IMR-90 (cell line): ENCODE measurements at regions not wholly inside any gene's neighbourhood (a gene's known extent, or its start where the extent isn't known, plus 50 kb on each side); places are given as distances from the start of the nearest gene placed in this dataset.

Experiments
- ATAC-seq: fragments of 200-7000 bp; cut with Tn5 transposase; 2 replicates; pipeline ENCODE4 v1.9.1; 2020; ENCODE audit warnings: low read depth, mild to moderate bottlenecking, moderate library complexity
- BruUV-seq: library from RNA; stranded (reverse); fragments of 400-500 nt; replicated peaks from 2 replicates; lab custom pipeline; 2021; lab: Mats Ljungman, UMichigan
- CTCF ChIA-PET: fragments of 300-600 bp; formaldehyde crosslinking; extraction: SDS; loops from one replicate; lab custom pipeline; 2021; ENCODE audit warnings: antibody characterized with exemption; lab: Yijun Ruan, JAX
- POLR2A ChIA-PET: fragments of 300-600 bp; sonication (Branson Sonifier 250); formaldehyde crosslinking; loops from one replicate; lab custom pipeline; 2022; ENCODE audit warnings: antibody characterized with exemption; ENCODE audit not compliant: unreplicated experiment; lab: Charles Lee
- DNase-seq: peaks from one replicate; pipeline ENCODE4 v3.0.0; 2013
- H2AFZ ChIP-seq: replicated peaks from 2 replicates; pipeline ENCODE3; 2013; ENCODE audit warnings: low read length, mild to moderate bottlenecking; ENCODE audit not compliant: poor library complexity
- H2AK5ac ChIP-seq: 2 replicates; pipeline ENCODE4 v1.6.1; 2013; ENCODE audit warnings: low read depth, low read length, inconsistent platforms
- H2AK9ac ChIP-seq: replicated peaks from 2 replicates; pipeline ENCODE3; 2013; ENCODE audit warnings: mild to moderate bottlenecking, low read depth, low read length, moderate library complexity; ENCODE audit not compliant: poor library complexity
- H2BK120ac ChIP-seq: 2 replicates; pipeline ENCODE4 v1.6.1; 2013; ENCODE audit warnings: low read depth, low read length, inconsistent platforms
- H2BK15ac ChIP-seq: 3 replicates; pipeline ENCODE4 v1.6.1; 2013; ENCODE audit warnings: low read depth, low read length, inconsistent platforms
- H2BK20ac ChIP-seq: 2 replicates; pipeline ENCODE4 v1.6.1; 2013; ENCODE audit warnings: low read depth, mild to moderate bottlenecking, inconsistent platforms, low read length, moderate library complexity
- H2BK5ac ChIP-seq: 2 replicates; pipeline ENCODE4 v1.6.1; 2013; ENCODE audit warnings: mild to moderate bottlenecking, low read depth, low read length, inconsistent platforms; ENCODE audit not compliant: poor library complexity, severe bottlenecking
- H3K14ac ChIP-seq: replicated peaks from 2 replicates; pipeline ENCODE4 v1.6.1; 2013; ENCODE audit warnings: low read depth, low read length, inconsistent platforms
- H3K18ac ChIP-seq: 2 replicates; pipeline ENCODE4 v1.6.1; 2013; ENCODE audit warnings: low read depth, low read length, control low read depth
- H3K23ac ChIP-seq: 2 replicates; pipeline ENCODE4 v1.6.1; 2013; ENCODE audit warnings: low read depth, low read length, inconsistent platforms
- H3K27ac ChIP-seq: 2 replicates; pipeline ENCODE4 v1.5.1; 2013; ENCODE audit warnings: mild to moderate bottlenecking, control low read depth, low read length; ENCODE audit not compliant: insufficient read depth
- H3K27me3 ChIP-seq: 2 replicates; pipeline ENCODE4 v1.6.1; 2013; ENCODE audit warnings: low read length; ENCODE audit not compliant: control insufficient read depth, insufficient read depth
- H3K36me3 ChIP-seq: 2 replicates; pipeline ENCODE4 v1.6.1; 2013; ENCODE audit warnings: low read length, mixed read lengths; ENCODE audit not compliant: control insufficient read depth, insufficient read depth
- H3K4ac ChIP-seq: 2 replicates; pipeline ENCODE4 v1.6.1; 2013; ENCODE audit warnings: low read depth, low read length, inconsistent platforms
- H3K4me1 ChIP-seq: 2 replicates; pipeline ENCODE4 v1.6.1; 2013; ENCODE audit warnings: low read length, mixed read lengths; ENCODE audit not compliant: control insufficient read depth, insufficient read depth
- H3K4me2 ChIP-seq: 2 replicates; pipeline ENCODE4 v1.6.1; 2013; ENCODE audit warnings: low read depth, mild to moderate bottlenecking, control low read depth, low read length, moderate library complexity
- H3K4me3 ChIP-seq: 2 replicates; pipeline ENCODE4 v1.5.1; 2013; ENCODE audit warnings: low read depth, mild to moderate bottlenecking, control low read depth, low read length, moderate library complexity; ENCODE audit not compliant: insufficient read depth
- H3K56ac ChIP-seq: 2 replicates; pipeline ENCODE4 v1.6.1; 2013; ENCODE audit warnings: low read length, inconsistent platforms; ENCODE audit not compliant: insufficient read depth; ENCODE audit errors: extremely low read depth
- H3K79me1 ChIP-seq, 2 experiments: 2 replicates each; pipeline ENCODE4 v1.6.1; 2013; ENCODE audit warnings: low read length in 2 of 2, inconsistent platforms in 1 of 2, low read depth in 1 of 2
- H3K9ac ChIP-seq: 2 replicates; pipeline ENCODE4 v1.6.1; 2013; ENCODE audit warnings: low read depth, low read length, control low read depth
- H3K9me1 ChIP-seq: 2 replicates; pipeline ENCODE4 v1.6.1; 2013; ENCODE audit warnings: low read length, inconsistent platforms; ENCODE audit not compliant: insufficient read depth
- H3K9me3 ChIP-seq: 2 replicates; pipeline ENCODE4 v1.6.1; 2013; ENCODE audit warnings: low read length; ENCODE audit not compliant: control insufficient read depth, insufficient read depth
- H4K20me1 ChIP-seq: 2 replicates; pipeline ENCODE4 v1.6.1; 2013; ENCODE audit warnings: low read length, inconsistent platforms; ENCODE audit not compliant: insufficient read depth
- H4K5ac ChIP-seq: 2 replicates; pipeline ENCODE4 v1.6.1; 2013; ENCODE audit warnings: mild to moderate bottlenecking, low read depth, low read length, control low read depth
- H4K8ac ChIP-seq, 2 experiments: 2 replicates each; pipeline ENCODE4 v1.6.1; 2013; ENCODE audit warnings: low read depth in 2 of 2, low read length in 2 of 2, control low read depth in 1 of 2, inconsistent platforms in 1 of 2
- H4K91ac ChIP-seq: 2 replicates; pipeline ENCODE4 v1.6.1; 2013; ENCODE audit warnings: low read depth, low read length, inconsistent platforms; ENCODE audit not compliant: insufficient read depth
- BHLHE40 ChIP-seq: fragments of 150-350 bp; IDR thresholded peaks from 2 replicates; pipeline ENCODE4 v1.6.1; 2016; ENCODE audit warnings: mild to moderate bottlenecking, low read depth, low read length
- CEBPB ChIP-seq: IDR thresholded peaks from 2 replicates; pipeline ENCODE4 v1.6.1; 2012; ENCODE audit warnings: low read depth, low read length, improper control_type of control experiment
- CHD1 ChIP-seq: IDR thresholded peaks from 2 replicates; pipeline ENCODE4 v1.6.1; 2012; ENCODE audit warnings: low read depth, low read length, improper control_type of control experiment
- CTCF ChIP-seq: conservative IDR thresholded peaks from 2 replicates; pipeline ENCODE4 v1.5.1; 2012; ENCODE audit warnings: mild to moderate bottlenecking, low read depth, low read length, improper control_type of control experiment
- ELK1 ChIP-seq: fragments of 150-350 bp; IDR thresholded peaks from 2 replicates; pipeline ENCODE4 v1.6.1; 2016; ENCODE audit warnings: low read depth, mild to moderate bottlenecking, low read length, moderate library complexity, borderline replicate concordance
- FOS ChIP-seq: fragments of 150-350 bp; IDR thresholded peaks from 2 replicates; pipeline ENCODE4 v1.6.1; 2016; ENCODE audit warnings: low read depth, low read length
- MAFK ChIP-seq: IDR thresholded peaks from 2 replicates; pipeline ENCODE4 v1.6.1; 2012; ENCODE audit warnings: low read depth, low read length, improper control_type of control experiment
- MAZ ChIP-seq: IDR thresholded peaks from 2 replicates; pipeline ENCODE4 v1.6.1; 2012; ENCODE audit warnings: low read depth, mild to moderate bottlenecking, low read length, improper control_type of control experiment, moderate library complexity, borderline replicate concordance
- MXI1 ChIP-seq: IDR thresholded peaks from 2 replicates; pipeline ENCODE4 v1.6.1; 2012; ENCODE audit warnings: low read depth, mild to moderate bottlenecking, low read length, moderate library complexity, borderline replicate concordance
- NFE2L2 ChIP-seq: fragments of 150-350 bp; IDR thresholded peaks from 2 replicates; pipeline ENCODE4 v1.6.1; 2016; ENCODE audit warnings: low read depth, mild to moderate bottlenecking, low read length
- POLR2A ChIP-seq: IDR thresholded peaks from 2 replicates; pipeline ENCODE4 v1.6.1; 2012; ENCODE audit warnings: mild to moderate bottlenecking, low read depth, low read length
- RCOR1 ChIP-seq: IDR thresholded peaks from 2 replicates; pipeline ENCODE4 v1.6.1; 2012; ENCODE audit warnings: mild to moderate bottlenecking, low read length, improper control_type of control experiment; ENCODE audit not compliant: insufficient replicate concordance
- RFX5 ChIP-seq: IDR thresholded peaks from 2 replicates; pipeline ENCODE4 v1.8.0; 2012; ENCODE audit warnings: low read depth, mild to moderate bottlenecking, low read length, moderate library complexity
- SMC3 ChIP-seq: fragments of 150-350 bp; IDR thresholded peaks from 2 replicates; pipeline ENCODE4 v1.6.1; 2016; ENCODE audit warnings: low read depth, mild to moderate bottlenecking, antibody characterized with exemption, low read length, moderate library complexity
- WGBS, 2 experiments: methylation state at CpG; one replicate each; pipeline versions ENCODE4 v1.1.5 to v1.1.7; 2013; ENCODE audit warnings: missing lambda C conversion rate in 2 of 2; ENCODE audit not compliant: insufficient read length in 1 of 2; ENCODE audit errors: extremely low coverage in 2 of 2; 5-methylcytosine and 5-hydroxymethylcytosine counted together
- dilution Hi-C: fragments of 300-500 bp; cut with HindIII; formaldehyde crosslinking; loops from one replicate; pipeline ENCODE4 v1.14.3; 2018; ENCODE audit warnings: low sequenced_read_pairs; ENCODE audit not compliant: unreplicated experiment
- in situ Hi-C: fragments of 300-500 bp; cut with MboI; formaldehyde crosslinking; loops from 3 replicates; pipeline ENCODE4 v1.14.3; 2019; ENCODE audit warnings: low sequenced_read_pairs, inconsistent platforms, mixed read lengths
- intact Hi-C: fragments of 100-400 bp; cut with micrococcal nuclease; formaldehyde crosslinking; loops from 2 replicates; pipeline ENCODE4 v1.10.0; 2022

GRCh38 chrX:65392284-65392683 lies 142.3 kb downstream of the LAS1L start:
- Histone ChIP-seq H3K27me3 (no peaks in the 10 kb centered on the region), H4K20me1 (no peaks in the 10 kb centered on the region), H3K4me3 (no peak overlapping the region), H2BK15ac (no peak overlapping the region), H3K18ac (no peak overlapping the region), H3K4ac (no peak overlapping the region), H2BK5ac (no peak overlapping the region), H3K36me3 (no peaks in the 10 kb centered on the region), H2AK5ac (no peak overlapping the region), H4K5ac (no peak overlapping the region), H3K14ac (no peak overlapping the region), H2BK120ac (no peak overlapping the region), H3K4me1 (no peaks in the 10 kb centered on the region), H3K9me1 (no peaks in the 10 kb centered on the region), H2BK20ac (no peak overlapping the region), H4K91ac (no peak overlapping the region), H3K9me3 (peaks cover 3% of the 10 kb centered on the region; the same call in 1 of the 2 replicates), H3K9ac (no peak overlapping the region), H3K23ac (no peak overlapping the region), H2AFZ (no peak overlapping the region), H3K27ac (no peak overlapping the region), H3K56ac (no peak overlapping the region), H4K8ac (no peak overlapping the region), H3K79me1 (no peaks in the 10 kb centered on the region), H3K4me2 (no peak overlapping the region), H2AK9ac (no peak overlapping the region)
- in situ Hi-C loops = no loop called here
- no peak for TF ChIP-seq POLR2A
- no peak for TF ChIP-seq ELK1
- TF ChIP-seq RFX5 = no peak
- no peak for TF ChIP-seq NFE2L2
- TF ChIP-seq MXI1 = no peak
- no peak for TF ChIP-seq RCOR1
- no peak for TF ChIP-seq CTCF
- no peak for TF ChIP-seq BHLHE40
- TF ChIP-seq FOS = no peak
- no peak for TF ChIP-seq MAZ
- TF ChIP-seq MAFK = no peak
- TF ChIP-seq CEBPB = no peak
- no peak for TF ChIP-seq CHD1
- TF ChIP-seq SMC3 = no peak
- no peak for ATAC-seq
- dilution Hi-C loops = no loop called here
- intact Hi-C loops = no loop called here
- no TSS peak for BruUV-seq
- ChIA-PET CTCF (no interaction called here), POLR2A (no interaction called here)
- no peak for DNase-seq
- WGBS, 2 experiments = no CpG with 5 or more reads among the region's 21 CpGs
